Mesenchymal stem cell (in vitro differentiated cells and primary cell): ENCODE measurements at regions not wholly inside any gene's neighbourhood (a gene's known extent, or its start where the extent isn't known, plus 50 kb on each side); places are given as distances from the start of the nearest gene placed in this dataset.

Experiments used
- DNase-seq: peaks from one replicate; pipeline ENCODE4 v3.0.0-alpha.2; 2013
- H2AFZ ChIP-seq: one replicate; pipeline ENCODE4 v1.6.1; 2013; ENCODE audit warnings: low read depth, mild to moderate bottlenecking, control low read depth, inconsistent platforms, low read length, moderate library complexity
- H2AK5ac ChIP-seq: 2 replicates; pipeline ENCODE4 v1.6.1; 2013; ENCODE audit warnings: low read length, moderate library complexity, mild to moderate bottlenecking, inconsistent platforms; ENCODE audit not compliant: severe bottlenecking
- H2BK120ac ChIP-seq: one replicate; pipeline ENCODE4 v1.6.1; 2013; ENCODE audit warnings: low read depth, mild to moderate bottlenecking, inconsistent platforms, low read length, moderate library complexity
- H2BK12ac ChIP-seq, 2 experiments: one replicate each; pipeline ENCODE4 v1.6.1; 2013; ENCODE audit warnings: inconsistent platforms in 2 of 2, low read length in 2 of 2, mild to moderate bottlenecking in 2 of 2, moderate library complexity in 2 of 2, control low read depth in 1 of 2
- H2BK15ac ChIP-seq: one replicate; pipeline ENCODE4 v1.6.1; 2013; ENCODE audit warnings: mild to moderate bottlenecking, low read depth, inconsistent platforms; ENCODE audit not compliant: poor library complexity, severe bottlenecking
- H2BK5ac ChIP-seq: 2 replicates; pipeline ENCODE4 v1.6.1; 2013; ENCODE audit warnings: low read depth, mild to moderate bottlenecking, low read length, control low read depth, inconsistent platforms; ENCODE audit not compliant: poor library complexity, severe bottlenecking
- H3K14ac ChIP-seq, 2 experiments: one replicate each; pipeline ENCODE4 v1.6.1; 2013; ENCODE audit warnings: inconsistent platforms in 2 of 2, low read length in 2 of 2, control low read depth in 1 of 2, mild to moderate bottlenecking in 1 of 2, moderate library complexity in 1 of 2
- H3K18ac ChIP-seq, 2 experiments: one replicate each; pipeline ENCODE4 v1.6.1; 2013; ENCODE audit warnings: inconsistent platforms in 2 of 2, low read length in 2 of 2, control low read depth in 1 of 2, low read depth in 1 of 2, mild to moderate bottlenecking in 1 of 2
- H3K23ac ChIP-seq, 2 experiments: one replicate each; pipeline ENCODE4 v1.6.1; 2013; ENCODE audit warnings: inconsistent platforms in 2 of 2, low read length in 2 of 2, mild to moderate bottlenecking in 2 of 2, moderate library complexity in 2 of 2, control low read depth in 1 of 2
- H3K27ac ChIP-seq: 2 replicates; pipeline ENCODE4 v1.5.1; 2013; ENCODE audit warnings: mild to moderate bottlenecking, moderate library complexity, low read length, control low read depth, inconsistent platforms; ENCODE audit not compliant: poor library complexity, severe bottlenecking
- H3K27me3 ChIP-seq, 2 experiments: 2 replicates each; pipeline versions ENCODE4 v1.6.1 to v1.7.0; 2013; ENCODE audit warnings: low read length in 2 of 2, mild to moderate bottlenecking in 2 of 2, moderate library complexity in 2 of 2, control low read depth in 1 of 2, inconsistent platforms in 1 of 2; ENCODE audit not compliant: control insufficient read depth in 1 of 2, insufficient read depth in 1 of 2
- H3K36me3 ChIP-seq, 2 experiments: 2 replicates each; pipeline versions ENCODE4 v1.6.1 to v1.7.0; 2013; ENCODE audit warnings: low read length in 2 of 2, control low read depth in 1 of 2, inconsistent platforms in 1 of 2, low read depth in 1 of 2, mild to moderate bottlenecking in 1 of 2; ENCODE audit not compliant: insufficient read depth in 2 of 2, control insufficient read depth in 1 of 2
- H3K4ac ChIP-seq, 2 experiments: one replicate each; pipeline ENCODE4 v1.6.1; 2013; ENCODE audit warnings: inconsistent platforms in 2 of 2, low read length in 2 of 2, mild to moderate bottlenecking in 2 of 2, moderate library complexity in 2 of 2, control low read depth in 1 of 2, low read depth in 1 of 2
- H3K4me1 ChIP-seq: 2 replicates; pipeline ENCODE4 v1.6.1; 2013; ENCODE audit warnings: low read depth, low read length, control low read depth; ENCODE audit not compliant: control insufficient read depth, insufficient read depth
- H3K4me2 ChIP-seq: 2 replicates; pipeline ENCODE4 v1.6.1; 2013; ENCODE audit warnings: low read length, mild to moderate bottlenecking, inconsistent platforms; ENCODE audit not compliant: poor library complexity, severe bottlenecking
- H3K4me3 ChIP-seq, 2 experiments: 2 replicates each; pipeline versions ENCODE4 v1.5.1 to v1.7.0; 2013; ENCODE audit warnings: low read length in 2 of 2, mild to moderate bottlenecking in 2 of 2, control low read depth in 1 of 2, low read depth in 1 of 2; ENCODE audit not compliant: insufficient read depth in 1 of 2
- H3K79me1 ChIP-seq: replicated peaks from 2 replicates; pipeline ENCODE4 v1.6.1; 2013; ENCODE audit warnings: mild to moderate bottlenecking, control low read depth, low read length, inconsistent platforms; ENCODE audit not compliant: poor library complexity, severe bottlenecking
- H3K9ac ChIP-seq: 2 replicates; pipeline ENCODE4 v1.7.0; 2013; ENCODE audit warnings: mild to moderate bottlenecking, low read length, moderate library complexity
- H3K9me3 ChIP-seq: 2 replicates; pipeline ENCODE4 v1.7.0; 2013; ENCODE audit warnings: mild to moderate bottlenecking, low read length; ENCODE audit not compliant: control insufficient read depth
- H4K8ac ChIP-seq: one replicate; pipeline ENCODE4 v1.6.1; 2013; ENCODE audit warnings: inconsistent platforms, mild to moderate bottlenecking, low read length, moderate library complexity
- H4K91ac ChIP-seq: one replicate; pipeline ENCODE4 v1.6.1; 2013; ENCODE audit warnings: mild to moderate bottlenecking, low read length, inconsistent platforms
- WGBS: methylation state at CpG from one replicate; pipeline ENCODE4 v1.1.7; 2013; ENCODE audit warnings: mixed read lengths; 5-methylcytosine and 5-hydroxymethylcytosine counted together

GRCh38 chr5:68891718-68892117 lies 202.1 kb upstream of the SLC30A5 start:
- Histone ChIP-seq H2BK5ac (no peak overlapping the region), H3K4me3 (no peak overlapping the region), H3K27me3 (no peaks in the 10 kb centered on the region), H3K9ac (no peak overlapping the region), H3K4ac (no peak overlapping the region), H2BK15ac (no peak overlapping the region), H3K4me1 (no peaks in the 10 kb centered on the region), H3K4me2 (no peak overlapping the region), H3K9me3 (no peaks in the 10 kb centered on the region), H3K79me1 (no peaks in the 10 kb centered on the region), H2AFZ (no peak overlapping the region), H4K8ac (no peak overlapping the region), H3K23ac (no peak overlapping the region), H2BK12ac (no peak overlapping the region), H2BK120ac (no peak overlapping the region), H2AK5ac (no peak overlapping the region), H3K14ac (no peak overlapping the region), H4K91ac (no peak overlapping the region), H3K27ac (no peak overlapping the region), H3K18ac (no peak overlapping the region), H3K36me3 (no peaks in the 10 kb centered on the region)
- 92% methylated on average over 2 of the region's 2 CpGs for WGBS
- no peak for DNase-seq

- Histone ChIP-seq H3K27ac (no peak overlapping the region), H2AFZ (no peak overlapping the region), H2AK5ac (no peak overlapping the region), H2BK12ac (no peak overlapping the region), H2BK15ac (no peak overlapping the region), H3K27me3 (no peaks in the 10 kb centered on the region), H3K4me2 (no peak overlapping the region), H3K9me3 (no peaks in the 10 kb centered on the region), H4K91ac (no peak overlapping the region), H3K79me1 (no peaks in the 10 kb centered on the region), H2BK5ac (no peak overlapping the region), H3K4ac (no peak overlapping the region), H3K14ac (no peak overlapping the region), H4K8ac (no peak overlapping the region), H3K23ac (no peak overlapping the region), H3K18ac (no peak overlapping the region), H2BK120ac (no peak overlapping the region), H3K9ac (no peak overlapping the region), H3K4me3 (no peak overlapping the region), H3K4me1 (peaks cover 1% of the 10 kb centered on the region), H3K36me3 (no peaks in the 10 kb centered on the region)
- no peak for DNase-seq
- 84% methylated on average over 2 of the region's 3 CpGs for WGBS
Measured at GRCh38 chr5:68894673-68895072, 199.1 kb upstream of the SLC30A5 start.

GRCh38 chr5:68898951-68899471 lies 194.8 kb upstream of the SLC30A5 start:
- peaks cover 1% of the 10 kb centered on the region for H3K4me1 ChIP-seq
- WGBS, result under 1% methylated on average over 4 of the region's 4 CpGs

GRCh38 chr5:68911840-68912690 lies 181.7 kb upstream of the SLC30A5 start:
- H4K8ac ChIP-seq, result peak overlapping the region; percentile 78
- H2AFZ ChIP-seq, result no peak overlapping the region
- no peaks in the 10 kb centered on the region for H3K27me3 ChIP-seq
- H2AK5ac ChIP-seq, result no peak overlapping the region
- no peak overlapping the region for H3K23ac ChIP-seq
- no peak overlapping the region for H3K18ac ChIP-seq
- no peaks in the 10 kb centered on the region for H3K9me3 ChIP-seq
- no peak overlapping the region for H2BK5ac ChIP-seq
- no peak overlapping the region for H3K9ac ChIP-seq
- peak overlapping the region in 1 of 2 experiments; percentile 29 for H3K4ac ChIP-seq
- no peak overlapping the region for H3K4me3 ChIP-seq
- no peak overlapping the region for H2BK15ac ChIP-seq
- no peak overlapping the region for H3K27ac ChIP-seq
- no peak overlapping the region for H3K4me2 ChIP-seq
- peak overlapping the region; percentile 14 to 92 for H2BK12ac ChIP-seq
- no peaks in the 10 kb centered on the region for H3K79me1 ChIP-seq
- peaks cover 4% of the 10 kb centered on the region for H3K4me1 ChIP-seq
- no peak overlapping the region for H4K91ac ChIP-seq
- no peaks in the 10 kb centered on the region for H3K36me3 ChIP-seq
- DNase-seq, result peak; percentile 88
- H3K14ac ChIP-seq, result no peak overlapping the region
- H2BK120ac ChIP-seq, result no peak overlapping the region
- WGBS, result 74% methylated on average over 2 of the region's 4 CpGs

More at GRCh38 chr5:68898951-68899471, 194.8 kb upstream of the SLC30A5 start:
- Histone ChIP-seq H3K9me3 (no peaks in the 10 kb centered on the region), H3K27me3 (no peaks in the 10 kb centered on the region), H2BK15ac (no peak overlapping the region), H2BK5ac (no peak overlapping the region), H2BK120ac (no peak overlapping the region), H3K4me3 (no peak overlapping the region), H4K91ac (no peak overlapping the region), H3K27ac (no peak overlapping the region), H2AK5ac (no peak overlapping the region), H2BK12ac (no peak overlapping the region), H3K36me3 (no peaks in the 10 kb centered on the region), H3K9ac (no peak overlapping the region), H2AFZ (no peak overlapping the region), H3K4ac (no peak overlapping the region), H3K14ac (no peak overlapping the region), H3K4me2 (no peak overlapping the region), H3K79me1 (no peaks in the 10 kb centered on the region), H4K8ac (no peak overlapping the region), H3K23ac (no peak overlapping the region), H3K18ac (no peak overlapping the region)
- peak; percentile 82 for DNase-seq
